DOHH2 (cell line): ENCODE measurements at regions not wholly inside any gene's neighbourhood (a gene's known extent, or its start where the extent isn't known, plus 50 kb on each side); places are given as distances from the start of the nearest gene placed in this dataset.

Experiments used
- EZH2phosphoT487 ChIP-seq: fragments of 200-600 bp; sonication (generic); IDR thresholded peaks from 2 replicates; pipeline ENCODE4 v1.6.1; 2017; ENCODE audit warnings: borderline replicate concordance, mild to moderate bottlenecking, antibody characterized with exemption, low read length, moderate library complexity, mixed read lengths
- TF ChIP-seq, protein P1 (sequence below): fragments of 200-600 bp; sonication (generic); IDR thresholded peaks from one replicate; pipeline ENCODE4 v1.5.1; 2014; ENCODE audit warnings: antibody characterized with exemption, mild to moderate bottlenecking, low read depth, low read length; ENCODE audit not compliant: poor library complexity, severe bottlenecking

DNA sequence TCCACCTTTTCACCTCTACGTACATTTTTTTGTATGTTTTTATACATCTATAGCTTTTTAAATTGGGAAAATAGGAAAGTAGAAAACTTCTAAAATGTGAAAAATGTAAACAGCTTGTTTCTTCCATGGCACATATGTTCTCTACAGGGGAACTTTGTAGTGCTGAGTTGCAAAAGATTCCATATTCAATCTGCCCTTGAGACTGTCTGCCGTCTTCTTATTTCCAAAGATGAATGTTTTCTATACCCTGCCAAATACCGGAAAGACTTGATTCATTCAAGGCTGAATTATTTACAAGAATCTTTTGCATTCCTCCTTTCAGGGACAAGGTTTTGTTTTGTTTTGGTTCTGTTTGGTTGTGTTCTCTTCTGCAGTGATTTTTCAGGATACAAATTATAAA lies 1334.5 kb upstream of the ADGRL4 start:
- TF ChIP-seq, protein P1, sequence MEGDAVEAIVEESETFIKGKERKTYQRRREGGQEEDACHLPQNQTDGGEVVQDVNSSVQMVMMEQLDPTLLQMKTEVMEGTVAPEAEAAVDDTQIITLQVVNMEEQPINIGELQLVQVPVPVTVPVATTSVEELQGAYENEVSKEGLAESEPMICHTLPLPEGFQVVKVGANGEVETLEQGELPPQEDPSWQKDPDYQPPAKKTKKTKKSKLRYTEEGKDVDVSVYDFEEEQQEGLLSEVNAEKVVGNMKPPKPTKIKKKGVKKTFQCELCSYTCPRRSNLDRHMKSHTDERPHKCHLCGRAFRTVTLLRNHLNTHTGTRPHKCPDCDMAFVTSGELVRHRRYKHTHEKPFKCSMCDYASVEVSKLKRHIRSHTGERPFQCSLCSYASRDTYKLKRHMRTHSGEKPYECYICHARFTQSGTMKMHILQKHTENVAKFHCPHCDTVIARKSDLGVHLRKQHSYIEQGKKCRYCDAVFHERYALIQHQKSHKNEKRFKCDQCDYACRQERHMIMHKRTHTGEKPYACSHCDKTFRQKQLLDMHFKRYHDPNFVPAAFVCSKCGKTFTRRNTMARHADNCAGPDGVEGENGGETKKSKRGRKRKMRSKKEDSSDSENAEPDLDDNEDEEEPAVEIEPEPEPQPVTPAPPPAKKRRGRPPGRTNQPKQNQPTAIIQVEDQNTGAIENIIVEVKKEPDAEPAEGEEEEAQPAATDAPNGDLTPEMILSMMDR: no peak
- TF ChIP-seq EZH2phosphoT487: no peak
